Keratinocyte (primary cell): ENCODE measurements at regions not wholly inside any gene's neighbourhood (a gene's known extent, or its start where the extent isn't known, plus 50 kb on each side); places are given as distances from the start of the nearest gene placed in this dataset.

Experiments used
- DNase-seq: peaks from one replicate; pipeline ENCODE4 v3.0.0-alpha.2; 2011; ENCODE audit warnings: low read depth, missing footprints, low spot score
- FAIRE-seq: peaks from 2 replicates; lab custom pipeline; 2011; peaks lifted over from hg19 to GRCh38; lab: Jason Lieb, UNC
- H2AFZ ChIP-seq: 2 replicates; pipeline ENCODE4 v1.6.0; 2012; ENCODE audit warnings: low read length, control low read depth, inconsistent platforms; ENCODE audit not compliant: control insufficient read depth
- H3K27ac ChIP-seq: 2 replicates; pipeline ENCODE4 v1.5.1; 2011; ENCODE audit warnings: low read length; ENCODE audit not compliant: control insufficient read depth, insufficient read depth
- H3K27me3 ChIP-seq: 3 replicates; pipeline ENCODE4 v1.6.0; 2011; ENCODE audit warnings: low read length; ENCODE audit not compliant: control insufficient read depth, insufficient read depth; ENCODE audit errors: extremely low read depth
- H3K36me3 ChIP-seq, 2 experiments: 2 replicates in 1 of 2; 3 replicates in 1 of 2; pipeline ENCODE4 v1.5.1; 2011; ENCODE audit warnings: low read length in 2 of 2, mild to moderate bottlenecking in 1 of 2; ENCODE audit not compliant: control insufficient read depth in 2 of 2, insufficient read depth in 2 of 2; ENCODE audit errors: extremely low read depth in 1 of 2
- H3K4me1 ChIP-seq: 3 replicates; pipeline ENCODE4 v1.5.1; 2011; ENCODE audit warnings: low read length; ENCODE audit not compliant: control insufficient read depth, insufficient read depth; ENCODE audit errors: extremely low read depth
- H3K4me2 ChIP-seq: 3 replicates; pipeline ENCODE4 v1.6.0; 2011; ENCODE audit warnings: low read depth, low read length; ENCODE audit not compliant: control insufficient read depth, insufficient read depth; ENCODE audit errors: extremely low read depth
- H3K4me3 ChIP-seq, 3 experiments: fragments of 200-600 bp in 1 of 3; sonication (generic) in 1 of 3; 2 replicates in 2 of 3; 3 replicates in 1 of 3; pipeline ENCODE4 v1.5.1; 2011 to 2016; ENCODE audit warnings: low read length in 3 of 3, mild to moderate bottlenecking in 3 of 3, control low read depth in 2 of 3, inconsistent platforms in 1 of 3, low read depth in 1 of 3, mixed read lengths in 1 of 3, mixed run types in 1 of 3, moderate library complexity in 1 of 3; ENCODE audit not compliant: control insufficient read depth in 2 of 3, insufficient read depth in 2 of 3; ENCODE audit errors: extremely low read depth in 1 of 3
- H3K79me2 ChIP-seq: 2 replicates; pipeline ENCODE4 v1.6.0; 2012; ENCODE audit warnings: low read length; ENCODE audit not compliant: control insufficient read depth, insufficient read depth
- H3K9ac ChIP-seq: 3 replicates; pipeline ENCODE4 v1.6.0; 2011; ENCODE audit warnings: low read length; ENCODE audit not compliant: control insufficient read depth, insufficient read depth; ENCODE audit errors: extremely low read depth
- H3K9me1 ChIP-seq: 3 replicates; pipeline ENCODE4 v1.6.0; 2011; ENCODE audit warnings: low read length; ENCODE audit not compliant: control insufficient read depth, insufficient read depth; ENCODE audit errors: extremely low read depth
- H3K9me3 ChIP-seq: 2 replicates; pipeline ENCODE4 v1.5.1; 2012; ENCODE audit warnings: low read depth, low read length; ENCODE audit not compliant: control insufficient read depth
- H4K20me1 ChIP-seq: 3 replicates; pipeline ENCODE4 v1.6.0; 2011; ENCODE audit warnings: low read length; ENCODE audit not compliant: control insufficient read depth, insufficient read depth; ENCODE audit errors: extremely low read depth
- EZH2 ChIP-seq: IDR thresholded peaks from one replicate; pipeline ENCODE4 v1.6.1; 2012; ENCODE audit warnings: inconsistent platforms, mild to moderate bottlenecking, low read length, moderate library complexity
- dilution Hi-C: fragments of 300-500 bp; cut with MboI; formaldehyde crosslinking; loops from one replicate; pipeline ENCODE4 v1.7.0; 2020; ENCODE audit warnings: low sequenced_read_pairs; ENCODE audit not compliant: extremely low pct_ligation_motif_present
- TF ChIP-seq, protein P1 (sequence below), 3 experiments: IDR thresholded peaks in 1 of 3; conservative IDR thresholded peaks in 1 of 3; optimal IDR thresholded peaks in 1 of 3; 2 replicates in 2 of 3; 3 replicates in 1 of 3; pipeline versions ENCODE3 to v1.5.1; 2011; ENCODE audit warnings: low read length in 3 of 3, mild to moderate bottlenecking in 3 of 3, moderate library complexity in 2 of 3, control low read depth in 1 of 3, inconsistent platforms in 1 of 3; ENCODE audit not compliant: insufficient read depth in 2 of 3; ENCODE audit errors: extremely low read depth in 1 of 3

DNA sequence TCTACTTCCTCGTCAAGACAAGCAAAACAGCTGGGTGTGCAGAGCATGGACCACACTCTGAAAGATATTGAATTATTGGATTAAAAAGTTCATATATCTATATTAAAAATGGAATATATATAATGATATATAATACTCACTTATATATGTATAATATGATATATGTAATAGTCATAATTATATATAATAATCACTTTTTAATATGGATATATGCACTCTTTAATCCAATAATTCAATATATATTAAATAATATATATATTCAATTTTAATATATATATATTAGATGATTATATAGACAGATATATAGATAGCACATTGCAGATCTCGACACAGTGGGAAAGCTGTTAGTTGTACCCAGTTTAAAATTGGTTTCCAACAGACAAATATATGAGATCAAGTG lies 182.1 kb upstream of the CARD18 start:
- no peak overlapping the region for H2AFZ ChIP-seq
- DNase-seq (no peak), FAIRE-seq (no peak)
- H3K79me2 ChIP-seq = no peaks in the 10 kb centered on the region
- no peak overlapping the region for H3K4me2 ChIP-seq
- dilution Hi-C loops = no loop called here
- no peaks in the 10 kb centered on the region for H4K20me1 ChIP-seq
- H3K4me3 ChIP-seq = no peak overlapping the region
- TF ChIP-seq EZH2 = no peak
- TF ChIP-seq, protein P1, sequence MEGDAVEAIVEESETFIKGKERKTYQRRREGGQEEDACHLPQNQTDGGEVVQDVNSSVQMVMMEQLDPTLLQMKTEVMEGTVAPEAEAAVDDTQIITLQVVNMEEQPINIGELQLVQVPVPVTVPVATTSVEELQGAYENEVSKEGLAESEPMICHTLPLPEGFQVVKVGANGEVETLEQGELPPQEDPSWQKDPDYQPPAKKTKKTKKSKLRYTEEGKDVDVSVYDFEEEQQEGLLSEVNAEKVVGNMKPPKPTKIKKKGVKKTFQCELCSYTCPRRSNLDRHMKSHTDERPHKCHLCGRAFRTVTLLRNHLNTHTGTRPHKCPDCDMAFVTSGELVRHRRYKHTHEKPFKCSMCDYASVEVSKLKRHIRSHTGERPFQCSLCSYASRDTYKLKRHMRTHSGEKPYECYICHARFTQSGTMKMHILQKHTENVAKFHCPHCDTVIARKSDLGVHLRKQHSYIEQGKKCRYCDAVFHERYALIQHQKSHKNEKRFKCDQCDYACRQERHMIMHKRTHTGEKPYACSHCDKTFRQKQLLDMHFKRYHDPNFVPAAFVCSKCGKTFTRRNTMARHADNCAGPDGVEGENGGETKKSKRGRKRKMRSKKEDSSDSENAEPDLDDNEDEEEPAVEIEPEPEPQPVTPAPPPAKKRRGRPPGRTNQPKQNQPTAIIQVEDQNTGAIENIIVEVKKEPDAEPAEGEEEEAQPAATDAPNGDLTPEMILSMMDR (optimal IDR thresholded peaks at IDR 0.05 in 1 of 3, IDR thresholded peaks at IDR 0.05 in 1 of 3, conservative IDR thresholded peaks at IDR 0.05 in 1 of 3; ENCODE audit: extremely low read depth in 1 of 3, insufficient read depth in 2 of 3, low read length in 3 of 3) = no peak
- H3K27ac ChIP-seq = no peak overlapping the region
- H3K9me3 ChIP-seq = no peaks in the 10 kb centered on the region
- no peaks in the 10 kb centered on the region for H3K36me3 ChIP-seq
- no peaks in the 10 kb centered on the region for H3K9me1 ChIP-seq
- no peak overlapping the region for H3K9ac ChIP-seq
- no peaks in the 10 kb centered on the region for H3K27me3 ChIP-seq
- H3K4me1 ChIP-seq = no peaks in the 10 kb centered on the region

DNA sequence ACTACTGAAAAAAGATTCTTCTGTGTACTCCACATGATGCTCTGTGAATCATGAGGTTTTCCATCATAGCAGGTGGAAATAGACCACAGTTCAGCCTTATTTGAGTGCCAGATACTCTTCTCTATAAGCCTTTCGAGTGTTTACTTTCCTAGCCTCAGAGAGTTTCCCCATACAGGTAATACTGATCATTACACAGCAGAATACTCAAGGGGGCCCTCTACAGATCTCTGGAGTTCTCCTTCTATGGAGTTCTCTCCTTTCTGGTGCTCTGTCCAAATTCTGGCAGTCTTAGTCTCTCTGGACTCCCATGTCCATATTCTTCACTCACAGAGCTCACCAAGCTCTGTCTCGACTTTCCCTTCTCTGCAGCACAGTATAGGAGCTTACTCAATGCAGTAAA lies 175.7 kb upstream of the CARD18 start:
- DNase-seq (no peak), FAIRE-seq (no peak)
- H2AFZ ChIP-seq = no peak overlapping the region
- dilution Hi-C loops = no loop called here
- H3K4me2 ChIP-seq = no peak overlapping the region
- H3K4me3 ChIP-seq = no peak overlapping the region
- H3K79me2 ChIP-seq = no peaks in the 10 kb centered on the region
- TF ChIP-seq EZH2 = no peak
- TF ChIP-seq, protein P1 (optimal IDR thresholded peaks at IDR 0.05 in 1 of 3, IDR thresholded peaks at IDR 0.05 in 1 of 3, conservative IDR thresholded peaks at IDR 0.05 in 1 of 3; ENCODE audit: extremely low read depth in 1 of 3, insufficient read depth in 2 of 3, low read length in 3 of 3) = peak in 2 of 3 experiments; percentile 9 to 11
- H4K20me1 ChIP-seq = no peaks in the 10 kb centered on the region
- no peak overlapping the region for H3K9ac ChIP-seq
- H3K27me3 ChIP-seq = no peaks in the 10 kb centered on the region
- no peaks in the 10 kb centered on the region for H3K36me3 ChIP-seq
- H3K9me3 ChIP-seq = no peaks in the 10 kb centered on the region
- no peak overlapping the region for H3K27ac ChIP-seq
- no peaks in the 10 kb centered on the region for H3K4me1 ChIP-seq
- H3K9me1 ChIP-seq = no peaks in the 10 kb centered on the region
